PC-9 (cell line): ENCODE measurements at regions not wholly inside any gene's neighbourhood (a gene's known extent, or its start where the extent isn't known, plus 50 kb on each side); places are given as distances from the start of the nearest gene placed in this dataset.

Source experiments
- BruUV-seq: library from RNA; stranded (reverse); fragments of 400-500 nt; replicated peaks from 2 replicates; lab custom pipeline; 2021; lab: Mats Ljungman, UMichigan
- CTCF ChIA-PET: fragments of 300-600 bp; sonication (Branson Sonifier 250); formaldehyde crosslinking; loops from one replicate; lab custom pipeline; 2022; ENCODE audit warnings: antibody characterized with exemption; lab: Charles Lee
- POLR2A ChIA-PET: fragments of 300-600 bp; sonication (Branson Sonifier 250); formaldehyde crosslinking; loops from one replicate; lab custom pipeline; 2022; ENCODE audit warnings: antibody characterized with exemption; ENCODE audit not compliant: unreplicated experiment; lab: Charles Lee
- DNase-seq, 2 experiments: peaks; one replicate each; pipeline versions ENCODE4 v3.0.0 to v3.0.0-alpha.2; 2015 to 2022; ENCODE audit warnings: mixed read lengths in 1 of 2
- H2AFZ ChIP-seq: fragments of 200-600 bp; sonication (generic); 2 replicates; pipeline ENCODE4 v1.8.1; 2017; ENCODE audit warnings: antibody characterized with exemption
- H3F3A ChIP-seq: fragments of 200-600 bp; sonication (generic); 2 replicates; pipeline ENCODE4 v1.8.1; 2017; ENCODE audit warnings: antibody characterized with exemption, mild to moderate bottlenecking, low read depth; ENCODE audit not compliant: insufficient read depth
- H3K27ac ChIP-seq: fragments of 200-600 bp; sonication (generic); 2 replicates; pipeline ENCODE4 v1.6.1; 2016; ENCODE audit warnings: mixed run types
- H3K27me3 ChIP-seq: fragments of 200-600 bp; sonication (generic); 2 replicates; pipeline ENCODE4 v1.6.1; 2016; ENCODE audit warnings: low read depth, mixed run types; ENCODE audit not compliant: insufficient read depth
- H3K36me3 ChIP-seq: fragments of 200-600 bp; sonication (generic); 2 replicates; pipeline ENCODE4 v1.6.1; 2016; ENCODE audit warnings: low read depth, mixed run types
- H3K4me1 ChIP-seq: fragments of 200-600 bp; sonication (generic); replicated peaks from 2 replicates; pipeline ENCODE4 v1.6.1; 2016; ENCODE audit warnings: mixed run types; ENCODE audit not compliant: insufficient read depth
- H3K4me2 ChIP-seq: fragments of 200-600 bp; sonication (generic); 2 replicates; pipeline ENCODE4 v1.6.1; 2017; ENCODE audit warnings: mixed run types
- H3K4me3 ChIP-seq: fragments of 200-600 bp; sonication (generic); 2 replicates; pipeline ENCODE4 v1.6.1; 2016; ENCODE audit warnings: mixed run types
- H3K79me2 ChIP-seq: fragments of 200-600 bp; sonication (generic); 2 replicates; pipeline ENCODE4 v1.6.1; 2017; ENCODE audit warnings: low read depth, mixed run types
- H3K9me2 ChIP-seq: fragments of 200-600 bp; sonication (generic); 2 replicates; pipeline ENCODE4 v1.8.1; 2017; ENCODE audit warnings: mild to moderate bottlenecking; ENCODE audit not compliant: insufficient read depth
- H3K9me3 ChIP-seq: fragments of 200-600 bp; sonication (generic); 2 replicates; pipeline ENCODE4 v1.8.1; 2016; ENCODE audit warnings: low read depth; ENCODE audit not compliant: insufficient read depth
- H4K20me1 ChIP-seq: fragments of 200-600 bp; sonication (generic); 2 replicates; pipeline ENCODE4 v1.8.1; 2017; ENCODE audit not compliant: insufficient read depth
- CTCF ChIP-seq: fragments of 200-600 bp; sonication (generic); conservative IDR thresholded peaks from 2 replicates; pipeline ENCODE4 v1.6.1; 2017; ENCODE audit warnings: mixed run types, antibody characterized with exemption, mild to moderate bottlenecking, moderate library complexity
- EZH2 ChIP-seq: fragments of 200-600 bp; sonication (generic); IDR thresholded peaks from 2 replicates; pipeline ENCODE4 v1.8.0; 2017; ENCODE audit warnings: antibody characterized with exemption, low read depth
- intact Hi-C: fragments of 100-400 bp; cut with micrococcal nuclease; formaldehyde crosslinking; loops from one replicate; pipeline ENCODE4 v1.10.0; 2022; ENCODE audit not compliant: unreplicated experiment

GRCh38 chr2:22279541-22279940, 1105.4 kb upstream of the KLHL29 start:
- H3K27me3 ChIP-seq: peaks cover 7% of the 10 kb centered on the region; the same call in 1 of the 2 replicates
- no peaks in the 10 kb centered on the region for H3K9me2 ChIP-seq
- no peak for DNase-seq
- H3K27ac ChIP-seq: no peak overlapping the region
- no TSS peak for BruUV-seq
- no peak for TF ChIP-seq CTCF
- no peak for TF ChIP-seq EZH2
- POLR2A ChIA-PET: no interaction called here
- no peak overlapping the region for H2AFZ ChIP-seq
- no peaks in the 10 kb centered on the region for H4K20me1 ChIP-seq
- CTCF ChIA-PET: no interaction called here
- no peak overlapping the region for H3K4me3 ChIP-seq
- H3K79me2 ChIP-seq: no peaks in the 10 kb centered on the region
- no peaks in the 10 kb centered on the region for H3F3A ChIP-seq
- H3K36me3 ChIP-seq: no peaks in the 10 kb centered on the region
- intact Hi-C loops: no loop called here
- H3K4me2 ChIP-seq: no peak overlapping the region
- H3K4me1 ChIP-seq: no peaks in the 10 kb centered on the region
- no peaks in the 10 kb centered on the region for H3K9me3 ChIP-seq

GRCh38 chr2:22281033-22281432, 1103.9 kb upstream of the KLHL29 start:
- Histone ChIP-seq H4K20me1 (no peaks in the 10 kb centered on the region), H3K36me3 (no peaks in the 10 kb centered on the region), H3F3A (no peaks in the 10 kb centered on the region), H3K4me1 (no peaks in the 10 kb centered on the region), H3K27ac (no peak overlapping the region), H3K9me3 (no peaks in the 10 kb centered on the region), H3K4me2 (no peak overlapping the region), H3K27me3 (peaks cover 7% of the 10 kb centered on the region; the same call in 1 of the 2 replicates), H3K79me2 (no peaks in the 10 kb centered on the region), H2AFZ (no peak overlapping the region), H3K4me3 (no peak overlapping the region), H3K9me2 (peaks cover under 1% of the 10 kb centered on the region; the same call in 1 of the 2 replicates)
- DNase-seq: no peak
- intact Hi-C loops: no loop called here
- TF ChIP-seq EZH2: no peak
- no peak for TF ChIP-seq CTCF
- POLR2A ChIA-PET: no interaction called here
- BruUV-seq: no TSS peak
- CTCF ChIA-PET: no interaction called here

GRCh38 chr2:22282220-22282619, 1102.8 kb upstream of the KLHL29 start:
- Histone ChIP-seq H2AFZ (no peak overlapping the region), H3K36me3 (no peaks in the 10 kb centered on the region), H3K4me3 (no peak overlapping the region), H3K27ac (no peak overlapping the region), H3K9me3 (no peaks in the 10 kb centered on the region), H4K20me1 (no peaks in the 10 kb centered on the region), H3K9me2 (peaks cover 4% of the 10 kb centered on the region; the same call in 1 of the 2 replicates), H3K4me1 (no peaks in the 10 kb centered on the region), H3K27me3 (peaks cover 7% of the 10 kb centered on the region; the same call in 1 of the 2 replicates), H3K79me2 (no peaks in the 10 kb centered on the region), H3K4me2 (no peak overlapping the region), H3F3A (no peaks in the 10 kb centered on the region)
- POLR2A ChIA-PET: no interaction called here
- CTCF ChIA-PET: no interaction called here
- intact Hi-C loops: no loop called here
- no peak for DNase-seq
- no TSS peak for BruUV-seq
- TF ChIP-seq EZH2: no peak
- no peak for TF ChIP-seq CTCF
